ENCODE measurements at regions not wholly inside any gene's neighbourhood (a gene's known extent, or its start where the extent isn't known, plus 50 kb on each side); places are given as distances from the start of the nearest gene placed in this dataset.
A peak's percentile ranks its signal among the peaks of the same experiment; 100 is the strongest.

- Histone ChIP-seq H3K4me1 (ENCODE audit: control insufficient read depth in 1 of 2, insufficient read depth in 2 of 2, low read depth in 1 of 2, low read length in 1 of 2) (peaks cover 0 to 1% of the 10 kb centered on the region in 2 experiments; a peak in 3 of 4 replicates), H3F3A (replicated peaks; ENCODE audit: insufficient read depth) (peaks cover 3% of the 10 kb centered on the region), H3K4me2 (no peak overlapping the region), H3K9me3 (no peaks in the 10 kb centered on the region), H3K27me3 (ENCODE audit: insufficient read depth) (no peaks in the 10 kb centered on the region), H3K9ac (no peak overlapping the region), H3K27ac (ENCODE audit: low read depth in 2 of 2, low read length in 1 of 2) (peak overlapping the region in 1 of 2 experiments; percentile 36; a peak in 1 of 4 replicates), H2AFZ (ENCODE audit: low read depth) (no peak overlapping the region), H3K4me3 (ENCODE audit: low read depth in 2 of 2, low read length in 1 of 2) (no peak overlapping the region), H3K79me2 (ENCODE audit: insufficient read depth) (no peaks in the 10 kb centered on the region), H4K20me1 (ENCODE audit: insufficient read depth) (no peaks in the 10 kb centered on the region), H3K36me3 (replicated peaks in 1 of 2; ENCODE audit: control insufficient read depth in 1 of 2, insufficient read depth in 2 of 2, low read length in 1 of 2) (no peaks in the 10 kb centered on the region), H3K9me2 (no peaks in the 10 kb centered on the region)
- TF ChIP-seq REST (IDR thresholded peaks at IDR 0.05; ENCODE audit: low read depth, low read length) (no peak), TCF12 (IDR thresholded peaks at IDR 0.05) (no peak), CHD2 (IDR thresholded peaks at IDR 0.05; ENCODE audit: low read length, partially characterized antibody) (no peak), PBX3 (IDR thresholded peaks at IDR 0.05) (no peak), NRF1 (IDR thresholded peaks at IDR 0.05; ENCODE audit: low read depth, low read length) (no peak), USF2 (IDR thresholded peaks at IDR 0.05; ENCODE audit: borderline replicate concordance, low read depth, low read length) (no peak)
- no peak for DNase-seq
- CTCF ChIA-PET, result interaction anchor here (0.5 to 5.1 kb wide), 22 partner anchors 11 to 1049 kb away, joined by 3 to 81 read pairs (median 6); partner anchors contain the start of gene THBS1
- WGBS (ENCODE audit: low lambda C conversion rate), result 97% methylated on average over 4 of the region's 4 CpGs
- POLR2A ChIA-PET, result no interaction called here
Measured at GRCh38 chr15:38708672-38709180, 144.1 kb upstream of the RASGRP1 start.

- peaks cover 6% of the 10 kb centered on the region for H3F3A ChIP-seq (replicated peaks; ENCODE audit: insufficient read depth)
- TF ChIP-seq YY1 (IDR thresholded peaks at IDR 0.05; ENCODE audit: low read depth), result no peak
- TF ChIP-seq USF2 (IDR thresholded peaks at IDR 0.05; ENCODE audit: borderline replicate concordance, low read depth, low read length), result no peak
- no peak for TF ChIP-seq TCF12 (IDR thresholded peaks at IDR 0.05)
- TF ChIP-seq TAF1 (IDR thresholded peaks at IDR 0.05; ENCODE audit: borderline replicate concordance, low read depth, low read length), result no peak
- TF ChIP-seq ZBTB33 (IDR thresholded peaks at IDR 0.05; ENCODE audit: borderline replicate concordance, low read depth), result no peak
- TF ChIP-seq FOXJ3 (CRISPR knock-in tag; IDR thresholded peaks at IDR 0.05), result no peak
- TF ChIP-seq GATA2 (CRISPR knock-in tag; IDR thresholded peaks at IDR 0.05), result no peak
- TF ChIP-seq EZH2phosphoT487 (IDR thresholded peaks at IDR 0.05; ENCODE audit: borderline replicate concordance, low read depth), result no peak
- no peaks in the 10 kb centered on the region for H3K36me3 ChIP-seq (replicated peaks in 1 of 2; ENCODE audit: control insufficient read depth in 1 of 2, insufficient read depth in 2 of 2, low read length in 1 of 2)
- no peak overlapping the region for H3K27ac ChIP-seq (ENCODE audit: low read depth in 2 of 2, low read length in 1 of 2)
- no peak overlapping the region for H3K9ac ChIP-seq
- no peaks in the 10 kb centered on the region for H3K9me3 ChIP-seq
- no peaks in the 10 kb centered on the region for H3K9me2 ChIP-seq
- H4K20me1 ChIP-seq (ENCODE audit: insufficient read depth), result no peaks in the 10 kb centered on the region
- 95% methylated on average over 2 of the region's 2 CpGs for WGBS (ENCODE audit: low lambda C conversion rate)
- peaks cover under 1 to 3% of the 10 kb centered on the region in 2 experiments; a peak in 3 of 4 replicates for H3K4me1 ChIP-seq (ENCODE audit: control insufficient read depth in 1 of 2, insufficient read depth in 2 of 2, low read depth in 1 of 2, low read length in 1 of 2)
- ChIA-PET CTCF (interaction anchor here (1.6 kb wide), 1 partner anchor 871 kb away, joined by 4 read pairs; the partner anchor contains the start of gene THBS1), POLR2A (no interaction called here)
- H3K27me3 ChIP-seq (ENCODE audit: insufficient read depth), result no peaks in the 10 kb centered on the region
- DNase-seq, result no peak
- H3K4me3 ChIP-seq (ENCODE audit: low read depth in 2 of 2, low read length in 1 of 2), result no peak overlapping the region
- H3K4me2 ChIP-seq, result no peak overlapping the region
- H2AFZ ChIP-seq (ENCODE audit: low read depth), result no peak overlapping the region
- no peaks in the 10 kb centered on the region for H3K79me2 ChIP-seq (ENCODE audit: insufficient read depth)
Measured at GRCh38 chr15:38709196-38709595, 144.6 kb upstream of the RASGRP1 start.

Measured in SK-N-SH (cell line).